HFF-Myc (cell line): ENCODE measurements at regions not wholly inside any gene's neighbourhood (a gene's known extent, or its start where the extent isn't known, plus 50 kb on each side); places are given as distances from the start of the nearest gene placed in this dataset.
"Not testable (repeated sequence)": the region's sequence is repeated elsewhere in the genome, so short reads cannot be mapped to it uniquely, and the experiment has no call there.

Source experiments
- DNase-seq: peaks from one replicate; pipeline ENCODE4 v3.0.0-alpha.2; 2011; ENCODE audit warnings: low read depth; ENCODE audit errors: extremely low read depth
- H3K4me3 ChIP-seq: replicated peaks from 2 replicates; pipeline ENCODE4 v1.5.1; 2011; ENCODE audit warnings: low read depth, mild to moderate bottlenecking, control low read depth, low read length
- CTCF ChIP-seq: IDR thresholded peaks from 2 replicates; pipeline ENCODE4 v1.5.1; 2012; ENCODE audit warnings: mild to moderate bottlenecking, low read depth, low read length, control low read depth; ENCODE audit errors: missing control alignments

GRCh38 chr6:78713564-78713963 lies 153.8 kb upstream of the IRAK1BP1 start:
- no peak overlapping the region for H3K4me3 ChIP-seq
- no peak for TF ChIP-seq CTCF
- DNase-seq = no peak

GRCh38 chr6:78744144-78744543 lies 123.2 kb upstream of the IRAK1BP1 start:
- DNase-seq = no peak
- no peak overlapping the region for H3K4me3 ChIP-seq
- TF ChIP-seq CTCF = no peak

- peak; percentile 35 for DNase-seq
- H3K4me3 ChIP-seq = no peak overlapping the region
- no peak for TF ChIP-seq CTCF
Measured at GRCh38 chr6:78746457-78746856, 120.9 kb upstream of the IRAK1BP1 start.

GRCh38 chr6:78749326-78749725 lies 118.0 kb upstream of the IRAK1BP1 start:
- no peak for TF ChIP-seq CTCF
- no peak overlapping the region for H3K4me3 ChIP-seq
- no peak for DNase-seq

GRCh38 chr6:78758297-78758798 lies 109.0 kb upstream of the IRAK1BP1 start:
- H3K4me3 ChIP-seq, DNase-seq: not testable (repeated sequence)

GRCh38 chr6:78768271-78768670 lies 99.1 kb upstream of the IRAK1BP1 start:
- TF ChIP-seq CTCF = no peak
- DNase-seq = no peak
- H3K4me3 ChIP-seq = no peak overlapping the region

GRCh38 chr6:78770765-78771164 lies 96.6 kb upstream of the IRAK1BP1 start:
- no peak overlapping the region for H3K4me3 ChIP-seq
- no peak for TF ChIP-seq CTCF
- no peak for DNase-seq
